ENCODE measurements at regions not wholly inside any gene's neighbourhood (a gene's known extent, or its start where the extent isn't known, plus 50 kb on each side); places are given as distances from the start of the nearest gene placed in this dataset.

GRCh38 chr1:219399446-219399845, 213.5 kb downstream of the ZC3H11B start:
- no peak for DNase-seq (ENCODE audit: low read depth in 2 of 2)

DNA sequence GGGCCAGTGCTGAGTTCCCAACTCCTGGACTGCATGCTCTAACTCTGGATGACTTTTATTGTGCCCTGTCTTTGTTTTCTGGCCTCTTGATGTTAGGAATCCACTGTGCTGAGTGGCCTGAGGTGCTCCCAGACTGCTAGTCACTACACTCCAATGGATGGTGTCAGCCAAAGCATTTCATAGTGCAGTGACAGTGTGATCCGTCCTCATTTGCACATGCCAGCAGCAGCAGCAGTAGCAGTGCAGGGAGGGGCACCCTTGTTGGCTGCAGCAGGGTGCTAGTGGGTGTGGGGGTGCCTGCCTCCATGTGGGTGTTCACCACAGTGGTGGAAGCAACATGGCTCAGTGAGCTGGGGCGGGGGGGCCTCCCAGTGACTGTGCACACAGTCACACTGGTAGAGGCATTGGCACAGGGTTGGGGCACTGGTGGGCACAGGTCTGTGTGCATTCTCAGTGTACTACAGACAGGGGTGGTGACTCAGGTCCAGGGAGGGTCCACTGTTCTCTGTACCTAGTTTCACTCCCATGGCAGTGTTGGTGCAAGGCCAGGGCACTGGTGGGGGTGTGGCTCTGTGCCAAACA, 214.0 kb downstream of the ZC3H11B start:
- DNase-seq (ENCODE audit: low read depth in 2 of 2), result no peak

DNA sequence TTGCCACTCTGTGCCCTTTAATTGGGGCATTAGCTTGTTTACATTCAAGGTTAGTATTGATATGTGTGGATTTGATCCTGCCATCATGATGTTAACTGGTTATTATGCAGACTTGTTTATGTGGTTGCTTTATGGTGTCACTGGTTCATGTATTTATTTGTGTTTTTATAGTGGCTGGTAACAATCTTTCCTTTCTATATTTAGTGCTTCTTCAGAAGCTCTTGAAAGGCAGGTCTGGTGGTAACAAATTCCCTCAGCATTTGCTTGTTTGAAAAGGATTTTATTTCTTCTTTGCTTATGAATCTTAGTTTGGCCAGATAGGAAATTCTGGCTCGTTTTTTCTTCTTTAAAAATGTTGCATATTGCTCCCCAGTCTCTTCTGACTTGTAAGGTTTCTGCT, 215.4 kb downstream of the ZC3H11B start:
- no peak for DNase-seq (ENCODE audit: low read depth in 2 of 2)

DNA sequence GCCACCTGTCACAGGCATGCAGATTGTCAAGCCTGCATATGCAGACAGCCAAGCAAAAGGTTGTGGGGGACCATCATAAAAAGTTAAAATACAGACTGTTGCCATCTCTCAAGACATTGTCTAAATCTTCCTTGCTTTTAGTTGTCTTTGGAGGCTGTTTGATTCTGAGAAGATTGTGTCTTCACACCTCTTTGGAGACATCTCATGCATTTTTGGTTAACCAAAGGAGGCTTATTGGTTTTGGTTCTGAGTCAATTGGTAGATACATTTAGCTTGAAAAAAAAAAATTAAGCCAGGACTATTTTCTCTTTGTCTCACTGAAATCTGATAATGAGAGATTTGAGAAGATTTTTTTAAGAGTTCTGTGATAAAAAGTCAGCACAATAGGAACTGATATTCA, 217.6 kb downstream of the LYPLAL1 start:
- no peak for DNase-seq (ENCODE audit: low read depth in 2 of 2)

DNA sequence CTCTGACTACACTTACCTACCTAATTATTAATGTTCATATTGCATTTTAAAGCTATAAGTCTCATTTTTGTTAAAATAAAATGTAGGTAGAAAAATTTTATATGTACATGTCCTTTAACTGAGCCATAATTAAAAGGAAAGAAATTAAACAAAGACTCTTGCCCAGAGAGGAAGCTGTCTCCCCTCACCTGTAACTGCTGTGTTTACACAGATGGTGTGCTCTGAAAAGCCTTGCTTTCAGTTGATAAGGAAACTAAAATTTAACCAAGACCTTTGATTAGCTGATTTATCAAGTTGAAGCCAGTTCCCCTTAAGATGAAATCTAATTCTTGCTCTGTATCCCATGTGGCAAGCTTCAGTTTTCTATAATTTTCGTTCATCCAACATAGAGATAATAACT, 213.5 kb downstream of the LYPLAL1 start:
- no peak for DNase-seq (ENCODE audit: low read depth in 2 of 2)

DNA sequence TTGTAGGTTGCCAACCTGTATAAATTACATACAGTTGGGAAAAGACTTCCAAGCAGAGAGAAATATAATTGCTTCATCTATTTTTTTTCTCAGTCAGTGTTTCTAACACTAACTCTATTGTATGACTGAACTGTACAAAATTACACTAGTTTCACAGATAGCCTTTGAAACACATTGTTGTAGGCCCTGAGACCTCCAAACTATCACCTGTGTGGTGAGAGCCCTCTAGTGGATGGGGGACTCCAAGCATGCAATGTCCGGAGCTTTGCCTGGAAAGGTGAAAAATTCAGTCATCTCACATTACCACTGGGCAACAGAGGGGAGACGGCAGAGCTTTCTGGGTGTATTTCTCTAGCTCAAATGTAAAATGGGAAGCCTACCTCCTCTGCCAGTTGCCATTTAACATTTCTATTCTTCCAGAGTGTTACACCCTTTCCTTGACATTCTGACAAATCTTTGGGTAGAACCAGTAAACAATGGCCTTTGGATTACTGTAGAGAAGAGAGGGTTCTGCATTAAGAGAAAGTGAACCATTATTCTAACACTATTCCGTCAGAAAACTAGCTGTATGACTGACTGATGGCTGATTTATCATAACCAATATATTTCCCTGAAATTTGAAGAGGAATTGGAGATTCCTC, 212.2 kb downstream of the LYPLAL1 start:
- peak in 1 of 2 experiments; percentile 10 for DNase-seq (ENCODE audit: low read depth in 2 of 2)

DNA sequence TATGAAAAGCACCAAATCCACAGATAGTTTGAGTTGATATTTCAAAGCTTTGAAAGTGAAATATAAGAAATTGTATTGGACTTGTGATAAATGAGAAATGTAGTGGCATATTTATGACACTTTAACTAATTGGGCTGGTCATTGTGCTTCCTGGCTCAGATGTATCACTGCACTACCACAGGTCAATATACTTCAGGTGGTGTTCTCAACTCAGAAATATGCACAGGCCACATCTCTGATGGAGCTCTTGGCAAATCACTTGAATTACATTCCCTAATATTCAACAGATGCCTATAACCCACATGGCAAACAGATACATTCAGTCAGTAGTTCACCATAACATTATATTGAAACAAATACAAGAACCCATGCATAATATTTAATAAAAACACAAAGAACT, 209.6 kb downstream of the LYPLAL1 start:
- no peak for DNase-seq (ENCODE audit: low read depth in 2 of 2)

GRCh38 chr1:219381396-219381795, 207.7 kb downstream of the LYPLAL1 start:
- DNase-seq (ENCODE audit: low read depth in 2 of 2), result no peak

DNA sequence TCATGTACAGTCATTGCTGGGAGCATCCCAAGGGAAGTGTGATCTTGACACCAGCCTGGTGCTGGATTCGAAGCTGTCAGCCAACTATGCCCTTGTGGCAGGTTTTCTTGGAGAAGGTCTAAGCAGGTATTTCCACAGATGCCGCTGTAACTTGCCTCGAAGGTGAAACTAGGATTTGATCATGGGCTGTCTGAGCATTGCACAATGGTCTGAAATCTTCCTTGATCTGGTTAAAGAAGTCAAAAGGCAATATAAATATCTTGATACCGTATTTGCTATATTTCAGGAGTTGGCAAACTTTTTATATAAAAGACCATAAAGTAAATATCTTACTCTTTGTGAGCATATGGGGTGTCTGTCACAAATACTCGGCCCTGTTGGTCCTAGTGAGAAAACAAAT, 206.8 kb downstream of the LYPLAL1 start:
- DNase-seq (ENCODE audit: low read depth in 2 of 2), result no peak

DNA sequence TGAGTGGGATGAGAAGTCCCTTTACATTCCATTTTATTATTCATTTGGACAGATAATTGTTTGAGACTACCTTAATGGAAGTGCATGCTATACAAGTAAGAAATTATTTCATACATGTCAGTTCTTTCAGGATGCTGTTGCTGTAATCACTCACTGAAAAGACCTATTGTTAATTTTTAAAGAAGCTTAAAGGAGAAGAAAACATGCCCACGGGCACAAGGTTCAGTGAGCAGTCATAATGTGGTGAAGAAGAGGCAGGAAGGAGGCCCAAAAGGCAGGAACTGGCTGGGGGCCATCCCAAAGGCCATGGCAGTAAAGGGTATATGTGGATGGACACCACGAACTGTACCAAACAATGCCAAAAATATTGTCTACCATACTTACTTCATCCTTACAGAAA, 206.0 kb downstream of the LYPLAL1 start:
- DNase-seq (ENCODE audit: low read depth in 2 of 2), result no peak

- no peak for DNase-seq (ENCODE audit: low read depth in 2 of 2)
Measured at GRCh38 chr1:219374636-219375035, 201.0 kb downstream of the LYPLAL1 start.

DNA sequence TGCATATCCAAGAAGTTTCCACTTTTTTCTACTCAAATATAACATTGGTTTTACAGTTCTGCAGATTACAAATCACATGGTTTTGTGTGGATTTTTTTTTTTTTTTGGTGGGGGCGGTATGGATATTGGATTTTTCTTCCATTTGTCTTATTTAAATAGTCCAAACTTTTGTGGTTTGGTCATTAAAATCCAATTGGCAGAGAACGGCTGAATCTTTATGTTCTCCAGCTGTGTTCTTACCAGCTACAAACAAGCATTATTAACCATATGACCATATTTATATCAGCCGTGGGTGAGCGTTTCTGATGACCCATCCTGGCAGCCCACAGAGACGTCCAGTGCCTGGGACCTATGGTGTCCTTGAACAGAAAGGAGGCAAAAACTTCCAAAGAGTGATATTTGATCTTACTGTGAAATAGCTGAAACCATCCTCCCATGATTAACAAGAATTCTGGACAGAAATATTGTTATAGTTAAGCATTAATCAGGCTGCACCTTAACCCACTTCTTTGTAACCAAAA, 200.4 kb downstream of the LYPLAL1 start:
- DNase-seq (ENCODE audit: low read depth in 2 of 2), result no peak

- DNase-seq (ENCODE audit: low read depth in 2 of 2), result peak in 1 of 2 experiments; percentile 21
Measured at GRCh38 chr1:219373616-219373935, 199.9 kb downstream of the LYPLAL1 start.

DNA sequence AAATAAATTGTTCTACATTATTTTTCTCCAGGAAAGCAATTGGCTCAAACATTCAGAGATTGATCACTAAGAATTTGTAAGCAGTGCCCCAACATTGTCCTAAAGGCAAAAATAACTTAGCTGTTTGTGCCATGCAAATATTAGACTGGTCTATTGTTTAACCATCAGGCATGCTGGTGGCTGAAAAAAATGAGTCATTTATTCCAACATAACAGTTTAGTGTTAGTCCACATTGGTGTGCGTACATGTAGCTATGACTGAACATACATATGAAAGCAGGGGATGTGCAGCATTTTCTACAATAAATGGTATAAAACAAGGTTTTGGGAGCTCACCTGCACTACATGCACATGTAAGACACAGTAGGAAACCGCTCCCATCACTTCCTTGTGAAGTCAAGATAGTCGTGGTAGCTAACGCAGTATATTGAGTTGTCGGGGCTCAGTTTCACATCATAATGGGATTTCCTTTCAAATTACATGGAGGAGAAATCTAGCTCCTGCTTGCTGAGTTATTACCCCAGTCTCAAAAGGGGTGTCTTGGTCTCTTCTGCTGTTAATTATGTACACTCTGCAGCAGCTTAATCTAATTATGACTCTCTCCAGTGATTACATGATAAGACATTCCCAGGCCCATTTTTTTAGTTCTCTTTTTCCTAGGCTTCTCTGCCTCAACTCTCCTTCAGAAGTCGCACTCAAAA, 199.4 kb downstream of the LYPLAL1 start:
- DNase-seq (ENCODE audit: low read depth in 2 of 2), result no peak

GRCh38 chr1:219371471-219371870, 197.8 kb downstream of the LYPLAL1 start:
- DNase-seq (ENCODE audit: low read depth in 2 of 2), result no peak

DNA sequence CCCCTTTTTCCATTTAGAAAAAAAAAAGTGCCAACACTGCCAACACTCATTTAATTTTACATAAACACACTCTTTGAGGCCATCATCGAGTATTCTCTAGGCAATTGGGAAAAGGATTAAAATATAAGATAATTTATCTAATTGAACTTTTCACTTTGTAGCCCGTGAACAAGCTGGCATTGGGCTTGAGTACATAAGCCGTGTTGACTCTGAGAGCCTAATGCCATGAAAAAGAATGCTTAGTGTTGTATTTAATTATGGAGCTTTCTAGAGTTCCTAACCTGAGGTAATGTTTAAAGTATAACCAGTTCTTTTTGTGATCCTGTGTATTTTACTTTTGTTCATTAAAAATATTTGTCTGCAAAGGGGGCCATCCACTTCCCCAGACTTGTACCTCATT, 193.8 kb downstream of the LYPLAL1 start:
- DNase-seq (ENCODE audit: low read depth in 2 of 2), result no peak

DNA sequence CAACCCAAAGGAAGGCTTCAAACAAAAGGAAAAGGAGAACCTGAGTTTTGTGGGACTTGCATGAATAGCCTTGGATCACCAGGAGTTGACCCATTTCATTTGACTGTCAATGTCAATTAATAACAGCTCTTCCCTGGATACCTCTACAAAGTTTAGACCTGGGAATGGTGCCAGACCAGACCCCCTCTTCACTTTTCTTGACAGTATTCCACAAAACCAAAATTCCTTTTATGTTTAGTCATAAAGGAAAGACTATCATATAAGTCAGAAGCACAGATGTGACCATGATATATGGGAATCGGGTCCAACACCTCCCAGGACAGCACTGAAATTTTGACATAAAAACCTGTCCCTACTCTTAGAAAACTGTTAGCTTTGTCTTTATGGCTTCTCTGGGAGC, 191.8 kb downstream of the LYPLAL1 start:
- DNase-seq (ENCODE audit: low read depth in 2 of 2), result no peak

DNA sequence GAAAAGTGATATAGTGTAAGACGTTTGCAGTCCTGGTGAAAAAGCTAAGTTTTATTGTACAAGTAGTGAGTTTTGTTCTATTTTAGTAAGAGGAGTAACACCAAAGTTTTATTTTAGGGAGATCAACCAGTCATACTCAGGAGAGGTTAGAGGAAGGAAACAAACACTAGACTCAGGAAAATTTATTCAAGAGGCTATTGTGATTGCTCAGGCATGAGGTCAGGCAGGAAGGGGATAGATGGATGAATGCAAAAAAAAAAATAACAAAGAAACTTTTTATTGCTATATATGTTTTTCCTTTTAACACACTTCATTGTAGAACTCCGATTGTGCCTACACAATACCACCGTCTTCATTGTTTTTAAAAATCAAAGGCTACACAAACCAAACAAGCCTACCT, 189.0 kb downstream of the LYPLAL1 start:
- DNase-seq (ENCODE audit: low read depth in 2 of 2), result no peak

DNA sequence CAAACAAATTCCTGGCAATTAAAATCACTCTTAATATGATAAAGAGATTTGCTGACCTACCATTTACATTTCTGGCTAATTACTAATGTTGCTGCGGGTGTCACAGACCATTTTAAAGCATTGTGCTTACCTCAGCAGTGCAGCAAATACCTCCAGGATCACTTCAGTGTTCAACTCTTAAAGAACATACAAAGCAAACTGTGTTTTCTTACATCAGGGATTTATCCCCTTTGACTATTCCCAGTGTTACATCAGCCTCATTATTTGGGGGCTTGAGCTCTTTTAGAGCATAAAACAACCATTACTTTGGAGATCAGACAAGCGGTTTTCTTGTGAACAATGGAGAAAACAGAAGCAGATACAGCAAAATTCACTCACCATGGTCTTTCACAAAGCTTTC, 185.4 kb downstream of the LYPLAL1 start:
- no peak for DNase-seq (ENCODE audit: low read depth in 2 of 2)

GRCh38 chr1:219358080-219358479, 184.4 kb downstream of the LYPLAL1 start:
- no peak for DNase-seq (ENCODE audit: low read depth in 2 of 2)

DNA sequence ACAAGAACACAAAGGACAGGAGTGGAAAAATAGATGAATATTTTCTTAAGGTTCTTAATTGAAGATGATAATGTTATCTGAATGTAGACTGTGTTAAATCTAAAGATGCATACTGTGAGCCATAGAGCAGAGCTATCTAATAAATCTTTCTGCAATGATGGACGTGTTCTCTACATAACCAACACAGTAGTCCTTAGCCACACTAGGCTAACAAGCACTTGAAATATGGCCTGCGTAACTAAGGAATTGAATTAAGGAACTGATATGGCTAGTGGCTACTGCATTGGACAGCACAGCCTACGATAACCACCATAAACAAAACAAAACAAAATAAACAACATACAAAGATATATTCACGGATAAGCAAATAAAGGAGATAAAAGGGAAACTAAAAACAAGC, 181.3 kb downstream of the LYPLAL1 start:
- DNase-seq (ENCODE audit: low read depth in 2 of 2), result no peak

DNA sequence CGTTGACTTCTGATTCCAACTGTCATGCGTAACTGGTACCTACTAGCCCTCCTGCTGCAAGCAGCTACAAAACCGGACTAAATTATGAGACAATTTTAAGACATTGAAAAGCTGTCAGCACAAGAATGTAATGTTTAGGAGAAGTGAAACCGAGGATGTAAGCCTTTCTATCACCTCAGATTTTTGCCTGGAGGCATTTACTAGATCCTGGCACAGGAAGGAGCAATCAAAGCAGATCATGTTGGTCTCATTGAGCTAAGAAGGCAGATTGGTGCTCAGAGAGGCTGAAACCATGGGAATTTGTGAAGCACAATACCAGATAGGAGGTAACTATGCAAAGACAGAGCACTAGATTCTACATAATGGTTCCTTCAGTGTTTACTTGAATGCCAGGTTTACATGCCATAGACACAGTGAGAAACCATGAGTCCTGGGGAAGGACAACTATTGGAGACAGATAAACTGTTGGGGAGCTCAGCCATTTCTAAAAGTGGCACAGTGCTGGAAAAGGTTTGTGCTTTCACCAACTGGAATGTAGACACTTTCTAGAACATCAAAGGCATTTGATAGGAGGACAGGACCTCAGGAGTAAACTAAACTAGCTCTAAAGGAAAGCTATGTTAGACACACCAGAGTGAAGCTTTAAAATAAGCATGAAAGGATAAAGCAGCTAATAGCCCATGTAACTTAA, 179.4 kb downstream of the LYPLAL1 start:
- no peak for DNase-seq (ENCODE audit: low read depth in 2 of 2)
